HG03565 (cell line): ENCODE measurements at regions not wholly inside any gene's neighbourhood (a gene's known extent, or its start where the extent isn't known, plus 50 kb on each side); places are given as distances from the start of the nearest gene placed in this dataset.
A peak's percentile ranks its signal among the peaks of the same experiment; 100 is the strongest.
"Not testable (repeated sequence)": the region's sequence is repeated elsewhere in the genome, so short reads cannot be mapped to it uniquely, and the experiment has no call there.

Experiments
- ATAC-seq: cut with Tn5 transposase; IDR thresholded peaks from one replicate; pipeline ENCODE4 v1.9.1; 2021; ENCODE audit warnings: mild to moderate bottlenecking, moderate library complexity; ENCODE audit not compliant: unreplicated experiment

GRCh38 chr7:65722361-65722792 is 150.5 kb upstream of the VKORC1L1 start:
- ATAC-seq = no peak

GRCh38 chr7:65727182-65727581 is 145.7 kb upstream of the VKORC1L1 start:
- not testable (repeated sequence) for ATAC-seq

GRCh38 chr7:65731129-65731528 is 141.7 kb upstream of the VKORC1L1 start:
- no peak for ATAC-seq

- ATAC-seq = no peak
Observed at GRCh38 chr7:65731562-65732035, 141.3 kb upstream of the VKORC1L1 start.

GRCh38 chr7:65744406-65744805 is 128.5 kb upstream of the VKORC1L1 start:
- ATAC-seq = no peak

GRCh38 chr7:65746398-65746669 is 126.5 kb upstream of the VKORC1L1 start:
- no peak for ATAC-seq

GRCh38 chr7:65749039-65749438 is 123.8 kb upstream of the VKORC1L1 start:
- no peak for ATAC-seq

- ATAC-seq = no peak
Observed at GRCh38 chr7:65749518-65749917, 123.4 kb upstream of the VKORC1L1 start.

GRCh38 chr7:65750511-65751344 is 122.1 kb upstream of the VKORC1L1 start:
- peak; percentile 97 for ATAC-seq

GRCh38 chr7:65754070-65754469 is 118.8 kb upstream of the VKORC1L1 start:
- ATAC-seq = not testable (repeated sequence)

GRCh38 chr7:65758991-65759390 is 113.9 kb upstream of the VKORC1L1 start:
- ATAC-seq = not testable (repeated sequence)

- ATAC-seq = not testable (repeated sequence)
Observed at GRCh38 chr7:65762712-65763111, 110.2 kb upstream of the VKORC1L1 start.

GRCh38 chr7:65763114-65763513 is 109.8 kb upstream of the VKORC1L1 start:
- not testable (repeated sequence) for ATAC-seq

- ATAC-seq = peak; percentile 98
Observed at GRCh38 chr7:65770473-65771225, 102.2 kb upstream of the VKORC1L1 start.

- not testable (repeated sequence) for ATAC-seq
Observed at GRCh38 chr7:65771226-65771569, 101.7 kb upstream of the VKORC1L1 start.

GRCh38 chr7:65776677-65777076 is 96.2 kb upstream of the VKORC1L1 start:
- ATAC-seq = not testable (repeated sequence)

GRCh38 chr7:65789943-65790342 is 82.9 kb upstream of the VKORC1L1 start:
- not testable (repeated sequence) for ATAC-seq

GRCh38 chr7:65791788-65792187 is 81.1 kb upstream of the VKORC1L1 start:
- ATAC-seq = not testable (repeated sequence)

GRCh38 chr7:65792726-65793125 is 80.1 kb upstream of the VKORC1L1 start:
- ATAC-seq = not testable (repeated sequence)

- ATAC-seq = not testable (repeated sequence)
Observed at GRCh38 chr7:65794671-65795391, 78.0 kb upstream of the VKORC1L1 start.

- not testable (repeated sequence) for ATAC-seq
Observed at GRCh38 chr7:65795392-65795716, 77.5 kb upstream of the VKORC1L1 start.

GRCh38 chr7:65796205-65796604 is 76.7 kb upstream of the VKORC1L1 start:
- ATAC-seq = no peak
